Cardiac fibroblast (primary cell): ENCODE measurements at regions not wholly inside any gene's neighbourhood (a gene's known extent, or its start where the extent isn't known, plus 50 kb on each side); places are given as distances from the start of the nearest gene placed in this dataset.

Experiments used
- DNase-seq, 2 donors: peaks; one replicate each; pipeline versions ENCODE4 v3.0.0 to v3.0.0-alpha.2; 2010; ENCODE audit warnings: low read depth in 2 of 2
- H3K4me3 ChIP-seq, 2 donors: replicated peaks in 1 of 2; 1 replicate in 1 of 2; 2 replicates in 1 of 2; pipeline ENCODE4 v1.5.1; 2011; ENCODE audit warnings: low read depth in 2 of 2, low read length in 2 of 2, mild to moderate bottlenecking in 2 of 2, moderate library complexity in 1 of 2
- TF ChIP-seq, protein P1 (sequence below): IDR thresholded peaks from one replicate; pipeline ENCODE4 v1.5.1; 2011; ENCODE audit warnings: low read depth, mild to moderate bottlenecking, low read length, inconsistent platforms

DNA sequence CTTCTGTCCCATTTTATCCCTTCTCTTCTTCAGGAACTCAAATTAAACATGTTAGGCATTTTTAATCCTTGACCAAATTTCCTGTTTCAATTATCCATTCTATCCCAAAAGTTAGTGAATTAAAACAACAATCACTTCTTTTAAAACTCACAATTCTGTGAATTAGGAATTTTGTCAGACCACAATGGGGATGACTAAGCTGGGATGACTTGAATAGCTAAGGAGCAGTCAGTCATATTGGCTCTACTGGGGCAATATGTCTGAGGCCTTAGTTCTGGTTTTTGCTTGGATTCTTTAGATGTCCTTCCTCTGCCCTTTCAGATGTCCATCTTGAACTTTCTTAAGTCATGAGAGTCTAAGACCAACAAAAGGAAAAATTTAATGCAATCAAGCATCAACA, 178.2 kb upstream of the TGFBR2 start:
- TF ChIP-seq, protein P1, sequence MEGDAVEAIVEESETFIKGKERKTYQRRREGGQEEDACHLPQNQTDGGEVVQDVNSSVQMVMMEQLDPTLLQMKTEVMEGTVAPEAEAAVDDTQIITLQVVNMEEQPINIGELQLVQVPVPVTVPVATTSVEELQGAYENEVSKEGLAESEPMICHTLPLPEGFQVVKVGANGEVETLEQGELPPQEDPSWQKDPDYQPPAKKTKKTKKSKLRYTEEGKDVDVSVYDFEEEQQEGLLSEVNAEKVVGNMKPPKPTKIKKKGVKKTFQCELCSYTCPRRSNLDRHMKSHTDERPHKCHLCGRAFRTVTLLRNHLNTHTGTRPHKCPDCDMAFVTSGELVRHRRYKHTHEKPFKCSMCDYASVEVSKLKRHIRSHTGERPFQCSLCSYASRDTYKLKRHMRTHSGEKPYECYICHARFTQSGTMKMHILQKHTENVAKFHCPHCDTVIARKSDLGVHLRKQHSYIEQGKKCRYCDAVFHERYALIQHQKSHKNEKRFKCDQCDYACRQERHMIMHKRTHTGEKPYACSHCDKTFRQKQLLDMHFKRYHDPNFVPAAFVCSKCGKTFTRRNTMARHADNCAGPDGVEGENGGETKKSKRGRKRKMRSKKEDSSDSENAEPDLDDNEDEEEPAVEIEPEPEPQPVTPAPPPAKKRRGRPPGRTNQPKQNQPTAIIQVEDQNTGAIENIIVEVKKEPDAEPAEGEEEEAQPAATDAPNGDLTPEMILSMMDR: no peak
- H3K4me3 ChIP-seq: no peak overlapping the region
- peak; percentile 30 to 67 for DNase-seq

DNA sequence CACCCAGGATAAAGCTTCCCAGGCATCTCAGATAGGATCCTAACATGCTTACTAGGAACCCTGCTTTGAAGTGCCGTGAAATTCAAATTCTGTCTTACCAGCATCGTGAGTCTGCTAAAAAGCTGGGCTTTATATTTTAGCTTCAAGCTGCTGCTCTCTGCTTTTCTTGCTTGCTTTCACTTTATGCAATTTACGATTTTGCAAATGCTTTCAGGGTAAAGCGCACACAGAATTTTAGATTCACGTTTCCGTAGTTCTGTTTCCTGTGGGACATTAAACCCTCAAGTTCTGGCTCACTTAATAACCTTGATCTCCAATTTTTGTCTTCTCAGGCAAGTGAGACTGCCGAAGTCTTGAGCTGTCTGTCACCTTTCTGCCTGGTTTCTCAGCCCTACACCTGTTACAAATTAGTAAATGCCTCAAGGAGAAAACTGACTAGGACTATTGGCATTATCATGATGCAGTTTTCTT, 170.5 kb upstream of the TGFBR2 start:
- H3K4me3 ChIP-seq: no peak overlapping the region
- no peak for DNase-seq
- TF ChIP-seq, protein P1: no peak

DNA sequence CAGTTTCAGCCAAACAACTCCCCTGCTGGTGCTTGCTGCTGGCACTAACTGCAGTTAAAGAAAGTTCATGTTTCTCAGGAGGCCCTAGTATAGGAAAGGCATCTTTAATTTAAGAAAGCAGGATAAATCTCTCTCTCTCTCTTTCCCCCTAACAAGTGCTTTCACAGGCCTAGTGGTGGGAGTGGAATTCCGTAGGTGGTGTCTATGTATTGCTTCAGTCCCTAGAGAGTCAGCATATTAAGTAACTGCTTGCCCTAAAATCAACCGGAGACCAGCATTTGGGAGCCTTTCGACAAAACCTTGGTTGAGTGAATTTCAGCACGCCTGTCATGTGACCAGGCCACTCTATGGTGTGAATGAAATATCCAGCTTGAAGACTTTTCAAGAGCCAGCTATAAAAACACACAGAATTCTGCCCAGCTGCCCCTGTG, 169.2 kb upstream of the TGFBR2 start:
- TF ChIP-seq, protein P1: no peak
- H3K4me3 ChIP-seq: no peak overlapping the region
- peak; percentile 85 to 87 for DNase-seq

DNA sequence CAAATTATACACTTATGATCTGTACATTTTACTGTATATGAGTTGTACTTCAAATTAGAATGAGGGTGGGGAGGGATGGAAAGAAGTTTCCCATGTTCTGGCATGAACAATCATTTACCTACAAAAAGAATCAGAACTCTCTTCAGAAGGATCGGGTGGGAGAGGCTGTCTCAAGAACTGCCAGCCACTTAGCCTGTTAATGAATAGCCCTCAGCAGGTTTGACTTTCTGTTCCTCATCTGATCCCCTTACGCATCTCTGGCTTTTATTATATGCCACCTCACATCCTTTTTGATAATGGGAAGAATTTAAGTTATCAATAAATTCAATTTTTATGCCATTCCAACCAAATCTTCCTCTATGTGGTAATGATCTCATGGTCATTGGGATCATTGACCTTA, 168.3 kb upstream of the TGFBR2 start:
- no peak overlapping the region for H3K4me3 ChIP-seq
- DNase-seq: no peak
- TF ChIP-seq, protein P1: no peak

DNA sequence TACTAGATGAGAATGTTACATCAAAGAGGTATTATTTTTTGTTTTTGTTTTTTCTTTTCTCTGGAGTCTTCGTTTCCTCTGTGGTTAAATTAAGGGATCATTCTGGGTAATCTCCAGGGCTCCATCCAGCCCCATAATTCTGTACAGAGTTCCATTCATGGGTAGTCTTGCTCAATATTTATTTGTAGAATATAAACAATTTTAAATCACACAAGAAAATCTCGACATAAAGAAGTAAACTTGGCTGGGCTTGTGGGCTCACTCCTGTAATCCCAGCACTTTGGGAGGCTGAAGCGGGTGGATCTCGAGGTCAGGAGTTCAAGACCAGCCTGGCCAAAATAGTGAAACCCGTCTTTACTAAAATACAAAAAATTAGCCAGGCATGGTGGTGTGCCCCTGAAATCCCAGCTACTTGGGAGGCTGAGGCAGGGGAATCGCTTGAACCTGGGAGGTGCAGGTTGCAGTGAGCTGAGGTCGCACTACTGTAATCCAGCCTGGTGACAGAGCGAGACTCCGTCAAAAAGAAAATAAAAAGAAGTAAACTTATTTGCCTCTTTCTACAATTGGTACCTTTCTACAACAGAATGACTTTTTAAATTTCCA, 166.8 kb upstream of the TGFBR2 start:
- TF ChIP-seq, protein P1: no peak
- no peak for DNase-seq
- H3K4me3 ChIP-seq: no peak overlapping the region

DNA sequence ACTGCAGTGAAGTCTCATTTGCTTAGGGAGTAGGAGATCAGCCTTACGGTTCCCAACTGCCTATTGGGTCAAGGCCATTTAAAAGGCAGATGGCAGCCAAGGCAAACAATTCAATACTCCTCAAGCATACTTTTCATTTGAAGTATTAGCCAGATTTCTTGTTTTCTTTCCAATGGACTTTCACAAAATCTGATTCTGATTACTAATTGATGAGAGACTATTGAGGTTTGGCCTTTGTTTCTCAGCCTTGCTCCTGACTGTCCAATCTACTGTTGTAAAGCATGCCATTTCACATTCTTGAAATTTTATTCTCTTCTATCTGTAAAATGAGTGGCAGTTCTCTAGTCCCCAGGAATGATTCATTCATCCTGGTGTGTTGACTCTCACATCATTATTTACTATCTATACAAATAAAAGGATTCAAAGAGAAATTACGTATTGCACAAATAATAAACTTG, 166.2 kb upstream of the TGFBR2 start:
- peak; percentile 43 to 66 for DNase-seq
- TF ChIP-seq, protein P1: no peak
- H3K4me3 ChIP-seq: no peak overlapping the region

DNA sequence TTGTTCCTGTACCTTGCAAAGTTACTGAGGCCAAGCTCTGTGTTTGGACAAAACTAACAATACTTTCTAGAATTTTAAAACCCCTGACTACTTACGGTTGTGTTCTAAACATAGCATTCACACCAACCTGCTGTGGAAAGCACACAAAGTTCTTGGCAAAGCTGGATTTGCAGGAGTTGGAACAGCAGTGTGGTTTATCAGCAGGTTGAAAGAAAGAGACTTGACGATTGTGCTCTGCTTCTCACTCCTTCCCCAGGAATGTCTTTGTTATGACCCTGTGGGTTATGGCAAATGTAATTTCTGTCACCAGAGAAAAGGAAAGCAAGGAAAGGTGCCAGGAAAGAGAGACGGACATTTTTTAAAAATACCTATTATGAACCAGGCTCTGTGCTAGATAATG, 165.5 kb upstream of the TGFBR2 start:
- DNase-seq: peak; percentile 64 to 92

More for the DNA sequence above, 165.5 kb upstream of the TGFBR2 start:
- no peak overlapping the region for H3K4me3 ChIP-seq
- TF ChIP-seq, protein P1: no peak
